Tibial nerve (tissue), 4 donors: ENCODE measurements at regions not wholly inside any gene's neighbourhood (a gene's known extent, or its start where the extent isn't known, plus 50 kb on each side); places are given as distances from the start of the nearest gene placed in this dataset.

Experiments used
- DNase-seq, 2 donors: peaks; one replicate each; pipeline ENCODE4 v3.0.0-alpha.2; 2019; ENCODE audit warnings: low spot score in 2 of 2
- H3K27ac ChIP-seq, 4 donors: fragments of 200-600 bp; sonication (generic) in 3 of 4; one replicate each; pipeline ENCODE4 v1.5.1; 2017 to 2019; ENCODE audit warnings: mild to moderate bottlenecking in 1 of 4
- H3K27me3 ChIP-seq, 2 donors: fragments of 200-600 bp; sonication (generic) in 1 of 2; one replicate each; pipeline versions ENCODE4 v1.5.1 to v1.6.0; 2017 to 2019
- H3K36me3 ChIP-seq, 3 donors: fragments of 200-600 bp; sonication (generic); one replicate each; pipeline ENCODE4 v1.5.1; 2018 to 2019
- H3K4me1 ChIP-seq, 4 donors: fragments of 200-600 bp; sonication (generic) in 3 of 4; one replicate each; pipeline ENCODE4 v1.5.1; 2017 to 2019
- H3K4me3 ChIP-seq, 4 donors: fragments of 200-600 bp; sonication (generic) in 3 of 4; one replicate each; pipeline ENCODE4 v1.5.1; 2017 to 2019; ENCODE audit warnings: mild to moderate bottlenecking in 1 of 4, moderate library complexity in 1 of 4
- H3K9me3 ChIP-seq, 4 donors: fragments of 200-600 bp; sonication (generic) in 3 of 4; one replicate each; pipeline ENCODE4 v1.5.1; 2017 to 2019
- CTCF ChIP-seq, 5 experiments: fragments of 200-600 bp in 3 of 5; fragments of 450-650 bp in 2 of 5; sonication (generic) in 3 of 5; IDR thresholded peaks; one replicate each; pipeline ENCODE4 v1.5.1; 2016 to 2019; ENCODE audit warnings: antibody characterized with exemption in 5 of 5, mild to moderate bottlenecking in 3 of 5, moderate library complexity in 2 of 5
- EP300 ChIP-seq, 2 donors: sonication (generic); formaldehyde crosslinking; IDR thresholded peaks; one replicate each; pipeline ENCODE4 v1.6.1; 2017; ENCODE audit warnings: antibody characterized with exemption in 2 of 2, mild to moderate bottlenecking in 1 of 2
- POLR2A ChIP-seq, 2 donors: fragments of 450-650 bp; IDR thresholded peaks; one replicate each; pipeline ENCODE4 v1.6.1; 2017; ENCODE audit warnings: antibody characterized with exemption in 2 of 2, mild to moderate bottlenecking in 2 of 2, moderate library complexity in 2 of 2
- WGBS, 2 donors: methylation state at CpG; one replicate each; pipeline ENCODE4 v1.1.5; 2018; 5-methylcytosine and 5-hydroxymethylcytosine counted together

GRCh38 chr16:51916814-51917213 is 630.1 kb downstream of the TOX3 start:
- H3K4me3 ChIP-seq, result no peak overlapping the region
- DNase-seq, result no peak
- 83 to 91% methylated on average over 2 of the region's 2 CpGs for WGBS, 2 donors

GRCh38 chr16:51916231-51916630 is 630.7 kb downstream of the TOX3 start:
- Histone ChIP-seq H3K36me3 (no peaks in the 10 kb centered on the region), H3K9me3 (no peaks in the 10 kb centered on the region), H3K27ac (no peak overlapping the region), H3K27me3 (no peaks in the 10 kb centered on the region), H3K4me1 (no peaks in the 10 kb centered on the region), H3K4me3 (no peak overlapping the region)
- TF ChIP-seq CTCF (IDR thresholded peaks at IDR 0.05), result no peak
- TF ChIP-seq EP300 (IDR thresholded peaks at IDR 0.05), result no peak
- TF ChIP-seq POLR2A (IDR thresholded peaks at IDR 0.05), result no peak
- DNase-seq, result no peak
- WGBS, 2 donors, result 50 to 56% methylated on average over 4 of the region's 4 CpGs

More at GRCh38 chr16:51916814-51917213, 630.1 kb downstream of the TOX3 start:
- Histone ChIP-seq H3K4me1 (no peaks in the 10 kb centered on the region), H3K9me3 (no peaks in the 10 kb centered on the region), H3K27ac (no peak overlapping the region), H3K36me3 (no peaks in the 10 kb centered on the region), H3K27me3 (no peaks in the 10 kb centered on the region)
- TF ChIP-seq CTCF (IDR thresholded peaks at IDR 0.05), result no peak
- no peak for TF ChIP-seq POLR2A (IDR thresholded peaks at IDR 0.05)
- TF ChIP-seq EP300 (IDR thresholded peaks at IDR 0.05), result no peak

- TF ChIP-seq EP300 (IDR thresholded peaks at IDR 0.05) (no peak), CTCF (IDR thresholded peaks at IDR 0.05) (no peak), POLR2A (IDR thresholded peaks at IDR 0.05) (no peak)
- H3K9me3 ChIP-seq, result no peaks in the 10 kb centered on the region
- no peaks in the 10 kb centered on the region for H3K36me3 ChIP-seq
Measured at GRCh38 chr16:51907680-51908079, 639.3 kb downstream of the TOX3 start.

GRCh38 chr16:51900221-51900780 is 646.6 kb downstream of the TOX3 start:
- H3K27ac ChIP-seq, result no peak overlapping the region
- no peaks in the 10 kb centered on the region for H3K27me3 ChIP-seq
- no peak for DNase-seq
- H3K4me3 ChIP-seq, result no peak overlapping the region
- TF ChIP-seq POLR2A (IDR thresholded peaks at IDR 0.05), result no peak
- no peaks in the 10 kb centered on the region for H3K36me3 ChIP-seq
- 72 to 77% methylated on average over 3 of the region's 3 CpGs for WGBS, 2 donors
- H3K9me3 ChIP-seq, result no peaks in the 10 kb centered on the region
- H3K4me1 ChIP-seq, result no peaks in the 10 kb centered on the region

More at GRCh38 chr16:51907680-51908079, 639.3 kb downstream of the TOX3 start:
- Histone ChIP-seq H3K4me1 (no peaks in the 10 kb centered on the region), H3K4me3 (no peak overlapping the region), H3K27me3 (no peaks in the 10 kb centered on the region), H3K27ac (no peak overlapping the region)
- DNase-seq, result no peak

GRCh38 chr16:51898872-51899271 is 648.1 kb downstream of the TOX3 start:
- Histone ChIP-seq H3K27ac (no peak overlapping the region), H3K27me3 (no peaks in the 10 kb centered on the region), H3K4me3 (no peak overlapping the region), H3K9me3 (no peaks in the 10 kb centered on the region), H3K36me3 (no peaks in the 10 kb centered on the region), H3K4me1 (no peaks in the 10 kb centered on the region)
- TF ChIP-seq POLR2A (IDR thresholded peaks at IDR 0.05), result no peak
- TF ChIP-seq CTCF (IDR thresholded peaks at IDR 0.05), result no peak
- no peak for TF ChIP-seq EP300 (IDR thresholded peaks at IDR 0.05)
- no peak for DNase-seq

- H3K4me3 ChIP-seq, result no peak overlapping the region
- H3K27ac ChIP-seq, result no peak overlapping the region
- WGBS, 2 donors, result 91 to 94% methylated on average over 2 of the region's 2 CpGs
Measured at GRCh38 chr16:51896013-51896412, 650.9 kb downstream of the TOX3 start.

More at GRCh38 chr16:51896013-51896412, 650.9 kb downstream of the TOX3 start:
- no peaks in the 10 kb centered on the region for H3K27me3 ChIP-seq
- H3K9me3 ChIP-seq, result no peaks in the 10 kb centered on the region
- TF ChIP-seq POLR2A (IDR thresholded peaks at IDR 0.05), result no peak
- TF ChIP-seq EP300 (IDR thresholded peaks at IDR 0.05), result no peak
- TF ChIP-seq CTCF (IDR thresholded peaks at IDR 0.05), result no peak
- H3K36me3 ChIP-seq, result no peaks in the 10 kb centered on the region
- no peaks in the 10 kb centered on the region for H3K4me1 ChIP-seq
- no peak for DNase-seq
